ENCODE measurements at regions not wholly inside any gene's neighbourhood (a gene's known extent, or its start where the extent isn't known, plus 50 kb on each side); places are given as distances from the start of the nearest gene placed in this dataset.
A peak's percentile ranks its signal among the peaks of the same experiment; 100 is the strongest.

GRCh38 chr3:28018925-28019718 is 222.3 kb upstream of the CMC1 start:
- Mint-ChIP-seq H3K36me3 (peaks cover 4% of the 10 kb centered on the region), H3K4me3 (no peak overlapping the region), H3K4me1 (ENCODE audit: low read depth) (peaks cover 3% of the 10 kb centered on the region), H3K27me3 (no peaks in the 10 kb centered on the region), H3K9me3 (ENCODE audit: low read depth) (no peaks in the 10 kb centered on the region), H3K27ac (no peak overlapping the region)

GRCh38 chr3:28019740-28020139 is 221.7 kb upstream of the CMC1 start:
- no peaks in the 10 kb centered on the region for H3K27me3 Mint-ChIP-seq
- no peak overlapping the region for H3K27ac Mint-ChIP-seq
- H3K36me3 Mint-ChIP-seq, result peaks cover 4% of the 10 kb centered on the region
- no peaks in the 10 kb centered on the region for H3K9me3 Mint-ChIP-seq (ENCODE audit: low read depth)
- peaks cover 3% of the 10 kb centered on the region for H3K4me1 Mint-ChIP-seq (ENCODE audit: low read depth)
- H3K4me3 Mint-ChIP-seq, result no peak overlapping the region

DNA sequence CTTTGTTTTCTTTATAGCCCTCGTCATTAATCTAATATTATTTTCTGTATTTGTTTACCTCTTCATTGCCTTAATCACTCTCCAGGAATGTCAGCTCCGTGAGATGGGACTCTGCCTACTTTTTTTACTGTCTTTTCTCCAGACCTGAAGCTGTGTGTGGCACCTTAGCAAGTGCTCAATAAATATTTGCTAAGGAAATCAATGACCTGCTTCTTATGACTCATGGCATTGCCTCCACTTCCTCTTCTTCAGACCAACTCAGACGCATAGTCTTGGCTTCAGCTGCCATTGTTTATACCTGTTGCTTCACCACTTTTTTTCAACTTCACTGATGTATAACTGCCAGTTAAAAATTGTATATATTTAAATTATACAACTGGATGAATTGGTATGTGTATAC is 218.5 kb upstream of the CMC1 start:
- Mint-ChIP-seq H3K9me3 (ENCODE audit: low read depth) (peaks cover 7% of the 10 kb centered on the region), H3K27ac (no peak overlapping the region), H3K27me3 (no peaks in the 10 kb centered on the region), H3K36me3 (peaks cover 11% of the 10 kb centered on the region), H3K4me3 (no peak overlapping the region), H3K4me1 (ENCODE audit: low read depth) (no peaks in the 10 kb centered on the region)

DNA sequence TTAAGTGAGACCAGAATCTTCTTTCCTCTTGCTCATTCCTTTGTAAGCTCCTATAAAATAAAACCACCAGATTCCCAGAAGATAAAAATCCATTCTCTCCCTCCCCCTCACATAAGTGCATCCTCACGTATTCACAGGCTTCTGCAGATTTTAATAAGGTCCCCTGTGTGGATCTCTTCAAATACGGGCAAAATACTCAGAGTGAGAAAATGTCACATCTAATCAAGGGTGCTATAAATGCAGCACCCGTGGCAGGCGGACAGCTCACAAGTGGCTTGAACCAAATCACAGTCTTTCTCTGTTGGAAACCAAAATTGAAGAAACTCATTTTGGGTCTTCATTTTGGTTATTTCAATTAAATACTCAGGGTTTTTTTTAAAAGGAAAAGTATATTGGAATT is 212.9 kb upstream of the CMC1 start:
- no peak overlapping the region for H3K27ac Mint-ChIP-seq

GRCh38 chr3:28033059-28033784 is 208.2 kb upstream of the CMC1 start:
- H3K4me1 Mint-ChIP-seq (ENCODE audit: low read depth), result peaks cover 11% of the 10 kb centered on the region

More for the DNA sequence above, 212.9 kb upstream of the CMC1 start:
- Mint-ChIP-seq H3K4me3 (no peak overlapping the region), H3K36me3 (peaks cover 21% of the 10 kb centered on the region), H3K27me3 (no peaks in the 10 kb centered on the region), H3K4me1 (ENCODE audit: low read depth) (peaks cover 1% of the 10 kb centered on the region), H3K9me3 (ENCODE audit: low read depth) (peaks cover 24% of the 10 kb centered on the region)

DNA sequence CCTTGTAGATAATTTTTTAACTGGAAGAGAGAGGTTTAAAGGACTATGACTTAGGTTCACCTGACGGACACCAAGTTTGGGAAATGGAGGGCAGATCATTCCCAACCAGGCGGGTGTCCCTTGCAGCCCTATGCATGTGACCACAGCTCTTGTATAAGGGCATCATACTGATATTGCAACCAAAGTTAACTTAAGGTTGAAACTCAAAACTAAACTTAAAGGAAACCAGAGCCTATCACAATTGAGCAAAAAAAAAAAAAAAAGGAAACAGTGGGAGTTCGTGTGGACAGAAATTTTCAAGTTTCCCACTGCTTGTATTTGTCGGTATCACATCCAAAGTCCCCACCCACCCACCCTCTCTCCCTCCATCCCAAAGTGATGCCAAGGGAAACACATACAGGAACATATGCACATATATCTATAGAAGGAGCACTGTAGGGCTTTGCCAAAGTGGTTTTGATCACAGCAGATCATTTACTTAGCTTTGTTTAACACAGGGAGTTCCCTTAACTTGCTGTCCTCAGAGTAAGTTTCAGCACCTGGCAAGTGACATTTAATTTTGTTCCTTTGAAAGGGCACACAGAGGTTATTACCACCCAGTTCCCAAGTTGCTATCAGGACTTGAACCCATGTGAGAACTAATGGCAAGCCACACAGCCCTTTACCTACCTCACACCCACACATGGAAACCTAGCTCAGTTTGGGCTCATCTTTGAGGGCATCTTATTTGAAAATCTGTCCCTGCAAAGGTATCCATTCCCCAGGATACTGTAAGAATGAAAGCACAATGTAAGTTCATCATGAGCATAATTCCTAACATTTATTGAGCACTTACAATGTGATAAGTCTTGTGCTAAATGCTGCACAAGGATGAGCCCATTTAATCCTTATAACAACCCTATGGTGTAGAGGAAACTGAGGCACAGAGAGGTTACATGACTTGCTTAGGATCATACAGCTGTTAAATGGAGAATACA is 204.5 kb upstream of the CMC1 start:
- Mint-ChIP-seq H3K27me3 (no peaks in the 10 kb centered on the region), H3K36me3 (peaks cover 16% of the 10 kb centered on the region), H3K4me1 (ENCODE audit: low read depth) (peaks cover 9% of the 10 kb centered on the region), H3K27ac (no peak overlapping the region), H3K4me3 (no peak overlapping the region), H3K9me3 (ENCODE audit: low read depth) (peaks cover 20% of the 10 kb centered on the region)

More at GRCh38 chr3:28033059-28033784, 208.2 kb upstream of the CMC1 start:
- peaks cover 25% of the 10 kb centered on the region for H3K9me3 Mint-ChIP-seq (ENCODE audit: low read depth)
- H3K27ac Mint-ChIP-seq, result no peak overlapping the region
- peaks cover 18% of the 10 kb centered on the region for H3K36me3 Mint-ChIP-seq
- H3K27me3 Mint-ChIP-seq, result no peaks in the 10 kb centered on the region
- no peak overlapping the region for H3K4me3 Mint-ChIP-seq

GRCh38 chr3:28039234-28039633 is 202.2 kb upstream of the CMC1 start:
- Mint-ChIP-seq H3K9me3 (ENCODE audit: low read depth) (peaks cover 2% of the 10 kb centered on the region), H3K27ac (no peak overlapping the region), H3K4me1 (ENCODE audit: low read depth) (peaks cover 9% of the 10 kb centered on the region), H3K27me3 (no peaks in the 10 kb centered on the region), H3K36me3 (peaks cover 3% of the 10 kb centered on the region), H3K4me3 (no peak overlapping the region)

DNA sequence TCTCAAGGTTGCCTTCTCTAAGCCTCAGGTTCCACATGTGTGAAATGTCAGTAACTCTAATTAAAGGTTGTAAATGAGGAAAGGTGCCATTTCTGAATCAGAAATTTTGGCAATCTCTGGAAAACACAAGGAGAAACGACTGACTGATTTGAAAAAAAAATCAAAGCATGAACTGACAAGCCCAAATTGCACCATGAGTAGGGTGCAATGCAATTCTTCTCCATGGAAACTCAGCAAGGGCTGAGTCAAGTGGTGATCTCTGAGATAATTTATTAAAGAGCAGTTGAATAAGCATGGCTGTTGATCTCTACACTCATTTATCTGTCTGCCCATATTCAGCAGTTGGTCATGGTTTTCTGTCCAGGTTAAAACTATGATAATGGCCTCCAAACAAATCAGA is 201.6 kb upstream of the CMC1 start:
- H3K4me3 Mint-ChIP-seq, result no peak overlapping the region
- no peak overlapping the region for H3K27ac Mint-ChIP-seq
- no peaks in the 10 kb centered on the region for H3K9me3 Mint-ChIP-seq (ENCODE audit: low read depth)
- no peaks in the 10 kb centered on the region for H3K27me3 Mint-ChIP-seq
- peaks cover 9% of the 10 kb centered on the region for H3K4me1 Mint-ChIP-seq (ENCODE audit: low read depth)
- H3K36me3 Mint-ChIP-seq, result peaks cover 3% of the 10 kb centered on the region

DNA sequence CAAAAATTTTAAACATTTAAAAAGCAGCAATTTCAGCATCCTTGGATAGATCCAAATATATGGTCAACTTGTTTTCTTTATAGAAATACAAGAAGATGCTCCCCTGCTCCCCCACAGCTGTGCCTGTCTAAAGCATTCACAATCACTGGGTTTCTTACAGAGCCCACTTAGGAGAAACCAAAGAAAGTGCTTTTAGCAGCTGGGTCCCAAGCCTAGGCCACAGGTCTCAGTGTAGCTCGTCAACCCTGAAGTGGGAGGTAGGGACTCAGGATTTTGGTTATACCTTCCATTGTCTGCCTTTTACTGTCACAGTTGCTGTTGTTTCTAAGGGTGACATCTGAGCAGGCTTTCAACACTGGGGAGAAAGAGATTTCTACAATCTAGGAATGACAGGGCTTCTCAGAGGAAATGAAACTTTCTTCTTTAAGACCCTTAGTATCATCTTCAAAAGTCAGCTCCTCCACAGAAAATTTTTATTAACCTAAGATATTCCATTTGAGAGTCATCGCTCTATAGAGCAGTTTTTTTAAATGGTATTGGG is 199.3 kb upstream of the CMC1 start:
- Mint-ChIP-seq H3K9me3 (ENCODE audit: low read depth) (no peaks in the 10 kb centered on the region), H3K27me3 (no peaks in the 10 kb centered on the region), H3K27ac (no peak overlapping the region), H3K36me3 (no peaks in the 10 kb centered on the region), H3K4me1 (ENCODE audit: low read depth) (no peaks in the 10 kb centered on the region), H3K4me3 (no peak overlapping the region)

- Mint-ChIP-seq H3K27me3 (no peaks in the 10 kb centered on the region), H3K27ac (no peak overlapping the region), H3K36me3 (no peaks in the 10 kb centered on the region), H3K9me3 (ENCODE audit: low read depth) (no peaks in the 10 kb centered on the region), H3K4me3 (no peak overlapping the region), H3K4me1 (ENCODE audit: low read depth) (no peaks in the 10 kb centered on the region)
Measured at GRCh38 chr3:28042707-28043106, 198.7 kb upstream of the CMC1 start.

GRCh38 chr3:28050120-28050519 is 191.3 kb upstream of the CMC1 start:
- H3K27me3 Mint-ChIP-seq, result no peaks in the 10 kb centered on the region
- H3K36me3 Mint-ChIP-seq, result peaks cover 2% of the 10 kb centered on the region
- no peak overlapping the region for H3K4me3 Mint-ChIP-seq
- peaks cover 40% of the 10 kb centered on the region for H3K4me1 Mint-ChIP-seq (ENCODE audit: low read depth)
- H3K9me3 Mint-ChIP-seq (ENCODE audit: low read depth), result no peaks in the 10 kb centered on the region
- H3K27ac Mint-ChIP-seq, result peak overlapping the region; percentile 93

DNA sequence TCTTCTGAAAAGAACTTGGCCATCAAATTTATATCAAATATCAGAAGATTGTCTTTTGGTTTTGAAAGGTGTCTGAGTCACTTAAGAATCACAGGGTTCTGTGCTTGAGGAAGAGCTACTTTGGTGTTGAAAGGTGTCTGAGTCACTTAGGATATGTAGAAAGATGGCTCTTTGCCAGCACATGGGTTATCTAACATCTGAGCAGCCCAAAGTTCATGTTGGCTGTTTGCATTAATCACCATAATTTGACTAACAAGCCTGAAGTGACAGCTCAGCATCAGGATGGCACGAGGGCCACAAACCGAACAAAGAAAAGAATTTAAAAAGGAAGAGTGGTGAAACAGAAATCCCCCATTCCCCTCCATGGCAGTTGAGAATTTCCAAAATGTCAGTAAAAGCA is 190.5 kb upstream of the CMC1 start:
- Mint-ChIP-seq H3K4me3 (peak overlapping the region; percentile 66), H3K27ac (peak overlapping the region; percentile 93), H3K9me3 (ENCODE audit: low read depth) (no peaks in the 10 kb centered on the region), H3K36me3 (peaks cover 2% of the 10 kb centered on the region), H3K4me1 (ENCODE audit: low read depth) (peaks cover 40% of the 10 kb centered on the region), H3K27me3 (no peaks in the 10 kb centered on the region)

DNA sequence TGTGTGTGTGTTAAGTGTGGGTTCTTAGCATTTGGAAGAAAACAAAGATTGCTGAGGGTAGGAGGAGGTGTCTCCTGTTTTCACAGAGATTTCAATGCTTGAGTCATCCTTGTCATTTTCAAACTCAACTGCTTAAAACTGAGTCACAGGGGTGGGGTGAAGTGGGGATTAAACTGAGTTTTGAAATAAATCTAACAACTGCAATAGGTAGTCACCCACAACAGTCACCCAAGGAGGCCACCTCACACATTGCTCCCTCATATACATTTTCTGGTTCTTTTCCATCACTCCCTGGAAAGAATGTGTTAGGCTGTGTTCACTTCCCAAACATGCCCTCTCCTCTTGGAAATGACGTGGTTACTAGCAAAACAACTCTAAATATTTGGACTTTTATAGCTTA is 187.7 kb upstream of the CMC1 start:
- H3K27ac Mint-ChIP-seq, result no peak overlapping the region

GRCh38 chr3:28056806-28057205 is 184.6 kb upstream of the CMC1 start:
- H3K4me3 Mint-ChIP-seq, result no peak overlapping the region
- H3K27ac Mint-ChIP-seq, result no peak overlapping the region
- no peaks in the 10 kb centered on the region for H3K36me3 Mint-ChIP-seq
- no peaks in the 10 kb centered on the region for H3K27me3 Mint-ChIP-seq
- H3K4me1 Mint-ChIP-seq (ENCODE audit: low read depth), result peaks cover 22% of the 10 kb centered on the region
- no peaks in the 10 kb centered on the region for H3K9me3 Mint-ChIP-seq (ENCODE audit: low read depth)

More for the DNA sequence above, 187.7 kb upstream of the CMC1 start:
- H3K36me3 Mint-ChIP-seq, result peaks cover 2% of the 10 kb centered on the region
- peaks cover 40% of the 10 kb centered on the region for H3K4me1 Mint-ChIP-seq (ENCODE audit: low read depth)
- no peaks in the 10 kb centered on the region for H3K9me3 Mint-ChIP-seq (ENCODE audit: low read depth)
- no peaks in the 10 kb centered on the region for H3K27me3 Mint-ChIP-seq
- no peak overlapping the region for H3K4me3 Mint-ChIP-seq

Measured in activated naive CD8-positive, alpha-beta T cell (primary cell).